ENCODE measurements at regions not wholly inside any gene's neighbourhood (a gene's known extent, or its start where the extent isn't known, plus 50 kb on each side); places are given as distances from the start of the nearest gene placed in this dataset.
"Not testable (repeated sequence)": the region's sequence is repeated elsewhere in the genome, so short reads cannot be mapped to it uniquely, and the experiment has no call there.

DNA sequence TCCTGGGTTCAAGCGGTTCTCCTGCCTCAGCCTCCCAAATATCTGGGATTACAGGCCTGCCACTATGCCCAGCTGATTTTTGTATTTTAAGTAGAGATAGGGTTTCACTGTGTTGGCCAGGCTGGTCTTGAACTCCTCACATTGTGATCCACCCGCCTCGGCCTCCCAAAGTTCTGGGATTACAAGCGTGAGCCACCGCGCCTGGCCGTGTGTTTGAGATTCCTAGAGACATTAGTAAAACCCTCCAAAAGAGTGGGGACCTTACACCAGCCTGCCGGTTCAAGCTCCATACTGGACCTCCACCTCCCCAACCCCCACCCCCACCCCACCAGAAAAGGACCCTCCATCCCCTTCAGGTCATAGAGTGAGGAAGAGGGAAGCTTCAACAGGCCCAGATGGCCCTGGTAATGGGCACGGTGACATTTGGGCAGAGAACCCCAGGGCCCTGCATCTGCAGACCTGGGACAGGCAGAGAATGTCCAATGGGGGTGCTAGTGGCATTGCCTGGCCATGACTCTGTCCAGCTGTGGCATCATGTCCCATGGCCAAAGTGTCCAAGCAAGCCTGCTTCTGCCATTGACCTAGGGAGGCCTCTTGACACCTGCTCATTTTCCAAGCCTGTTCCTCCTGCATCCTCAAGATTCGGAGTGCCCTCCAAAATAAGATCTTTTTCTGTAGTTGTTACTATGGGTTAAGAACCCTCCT is 108.9 kb upstream of the KLF13 start:
- DNase-seq (ENCODE audit: low read depth in 1 of 2, low spot score in 1 of 2), result no peak

- DNase-seq (ENCODE audit: low read depth in 1 of 2, low spot score in 1 of 2), result no peak
These were observed 107.4 kb upstream of the KLF13 start for GRCh38 chr15:31219221-31219620.

GRCh38 chr15:31221936-31222515 is 104.6 kb upstream of the KLF13 start:
- no peak for DNase-seq (ENCODE audit: low read depth in 1 of 2, low spot score in 1 of 2)

- no peak for DNase-seq (ENCODE audit: low read depth in 1 of 2, low spot score in 1 of 2)
These were observed 103.8 kb upstream of the KLF13 start for GRCh38 chr15:31222773-31223341.

GRCh38 chr15:31223478-31224350 is 102.9 kb upstream of the KLF13 start:
- no peak for DNase-seq (ENCODE audit: low read depth in 1 of 2, low spot score in 1 of 2)

DNA sequence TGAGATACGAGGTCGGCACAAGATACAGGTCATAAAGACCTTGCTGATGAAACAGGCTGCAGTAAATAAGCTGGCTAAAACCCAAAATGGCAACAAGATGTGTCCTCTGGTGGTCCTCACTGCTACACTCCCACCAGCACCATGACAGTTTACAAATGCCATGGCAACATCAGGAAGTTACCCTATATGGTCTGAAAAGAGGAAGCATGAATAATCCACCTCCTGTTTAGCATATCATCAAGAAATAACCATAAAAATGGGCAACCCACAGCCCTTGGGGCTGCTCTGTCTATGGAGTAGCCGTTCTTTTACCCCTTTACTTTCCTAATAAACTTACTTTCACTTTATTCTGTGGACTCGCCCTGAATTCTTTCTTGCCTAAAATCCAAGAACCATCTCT is 102.0 kb upstream of the KLF13 start:
- DNase-seq (ENCODE audit: low read depth in 1 of 2, low spot score in 1 of 2), result not testable (repeated sequence)

DNA sequence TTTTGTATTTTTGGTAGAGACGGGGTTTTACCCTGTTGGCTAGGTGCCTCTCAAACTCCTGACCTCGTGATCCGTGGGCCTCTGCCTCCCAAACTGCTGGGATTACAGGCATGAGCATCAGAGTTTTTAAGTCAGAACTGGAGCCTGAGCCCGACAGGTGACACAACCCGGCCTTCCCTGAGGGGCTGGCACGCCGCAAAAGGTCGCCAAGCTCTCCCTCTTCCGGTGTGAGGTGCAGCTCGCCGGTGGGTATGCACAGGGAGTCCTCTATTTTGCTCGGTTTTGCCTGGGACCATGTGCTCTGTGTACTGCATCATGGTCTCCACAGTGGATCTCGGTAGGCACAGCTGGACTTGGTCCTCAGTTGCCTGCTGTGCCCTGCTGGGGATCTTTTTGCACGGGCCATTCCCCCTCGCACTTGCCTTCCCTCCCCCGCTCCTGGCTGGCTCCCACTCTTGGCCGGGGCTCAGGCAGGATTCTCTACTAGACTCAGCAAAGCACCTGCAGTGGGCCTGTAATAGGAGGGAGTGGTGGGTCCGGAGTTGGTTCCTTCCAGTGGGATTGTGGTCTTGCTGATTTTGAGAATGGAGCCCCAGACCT is 101.2 kb upstream of the KLF13 start:
- DNase-seq (ENCODE audit: low read depth in 1 of 2, low spot score in 1 of 2), result no peak

DNA sequence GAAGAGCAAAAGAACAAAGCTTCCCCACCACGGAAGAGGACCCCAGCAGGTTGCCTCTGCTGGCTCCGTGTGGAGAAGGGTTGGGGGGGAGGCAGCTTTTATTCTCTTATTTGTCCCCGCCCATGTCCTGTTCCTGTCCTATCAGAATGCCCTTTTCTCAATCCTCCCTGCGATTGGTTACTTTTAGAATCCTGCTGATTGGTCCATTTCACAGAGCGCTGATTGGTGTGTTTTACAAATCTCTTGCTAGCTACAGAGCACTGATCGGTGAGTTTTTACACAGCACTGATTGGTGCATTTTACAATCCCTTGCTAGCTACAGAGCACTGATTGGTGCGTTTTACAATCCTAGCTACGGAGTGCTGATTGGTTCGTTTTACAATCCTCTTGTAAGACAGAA is 100.6 kb upstream of the KLF13 start:
- no peak for DNase-seq (ENCODE audit: low read depth in 1 of 2, low spot score in 1 of 2)

DNA sequence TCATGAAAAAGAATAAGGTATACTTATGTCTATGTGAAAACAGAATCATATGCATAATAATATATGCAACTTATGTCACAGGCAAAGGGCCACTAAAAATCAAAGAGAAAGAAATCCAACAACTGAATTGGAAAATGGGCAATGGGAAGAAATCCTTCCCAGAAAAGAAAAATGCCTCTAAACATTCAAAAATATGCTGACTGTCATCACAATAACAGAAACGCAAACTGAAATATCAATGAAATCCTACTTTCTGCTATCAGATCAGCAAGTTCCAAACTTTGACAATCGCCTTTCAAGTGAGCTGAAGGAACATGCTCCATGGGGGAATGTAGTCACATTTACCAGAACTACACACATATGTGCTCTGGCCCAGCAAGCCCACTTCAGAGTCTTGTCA is 99.4 kb upstream of the KLF13 start:
- DNase-seq (ENCODE audit: low read depth in 1 of 2, low spot score in 1 of 2), result no peak

DNA sequence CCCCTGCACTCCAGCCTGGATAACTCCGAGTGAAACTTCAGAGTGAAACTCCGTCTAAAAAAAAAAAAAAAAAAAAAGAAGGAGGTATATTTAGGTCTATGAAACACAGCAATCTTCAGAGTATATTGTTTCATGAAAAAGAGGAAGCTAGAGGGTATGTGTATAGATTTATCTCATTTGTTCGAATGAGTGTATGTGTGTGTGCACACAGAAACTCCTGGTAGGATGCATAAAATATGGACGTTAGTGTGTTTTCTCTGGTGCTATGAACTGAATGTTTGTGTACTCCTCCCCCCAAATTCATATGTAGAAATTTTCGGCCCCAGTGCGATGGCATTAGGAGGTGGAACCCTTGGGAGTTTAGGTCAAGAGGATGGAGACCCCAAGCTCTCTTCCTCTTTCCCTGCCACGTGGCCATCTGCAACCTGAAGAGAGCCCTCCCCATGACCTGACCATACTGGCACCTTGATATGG is 98.6 kb upstream of the KLF13 start:
- DNase-seq (ENCODE audit: low read depth in 1 of 2, low spot score in 1 of 2), result no peak

- DNase-seq (ENCODE audit: low read depth in 1 of 2, low spot score in 1 of 2), result no peak
These were observed 97.4 kb upstream of the KLF13 start for GRCh38 chr15:31228980-31229826.

GRCh38 chr15:31230630-31231485 is 95.8 kb upstream of the KLF13 start:
- DNase-seq (ENCODE audit: low read depth in 1 of 2, low spot score in 1 of 2), result no peak

DNA sequence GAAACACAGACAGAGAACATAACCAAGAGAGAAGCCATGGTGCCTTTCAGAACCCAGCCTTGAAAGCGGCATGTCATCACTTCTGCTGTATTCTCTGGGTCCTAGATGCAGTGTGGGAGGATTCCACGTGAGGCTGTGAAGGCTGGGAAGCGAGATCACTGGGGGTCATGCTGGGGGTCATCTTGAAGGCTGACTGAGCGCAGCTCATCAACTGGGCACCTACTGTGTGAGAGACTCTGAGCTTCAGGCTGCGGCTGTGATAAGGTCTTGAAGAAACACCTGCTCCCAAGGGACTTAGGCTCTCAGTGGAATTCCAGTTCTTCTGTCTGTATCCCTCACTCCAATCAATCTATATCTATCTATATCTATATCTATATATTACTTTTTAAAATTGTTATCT is 91.8 kb upstream of the KLF13 start:
- DNase-seq (ENCODE audit: low read depth in 1 of 2, low spot score in 1 of 2), result no peak

DNA sequence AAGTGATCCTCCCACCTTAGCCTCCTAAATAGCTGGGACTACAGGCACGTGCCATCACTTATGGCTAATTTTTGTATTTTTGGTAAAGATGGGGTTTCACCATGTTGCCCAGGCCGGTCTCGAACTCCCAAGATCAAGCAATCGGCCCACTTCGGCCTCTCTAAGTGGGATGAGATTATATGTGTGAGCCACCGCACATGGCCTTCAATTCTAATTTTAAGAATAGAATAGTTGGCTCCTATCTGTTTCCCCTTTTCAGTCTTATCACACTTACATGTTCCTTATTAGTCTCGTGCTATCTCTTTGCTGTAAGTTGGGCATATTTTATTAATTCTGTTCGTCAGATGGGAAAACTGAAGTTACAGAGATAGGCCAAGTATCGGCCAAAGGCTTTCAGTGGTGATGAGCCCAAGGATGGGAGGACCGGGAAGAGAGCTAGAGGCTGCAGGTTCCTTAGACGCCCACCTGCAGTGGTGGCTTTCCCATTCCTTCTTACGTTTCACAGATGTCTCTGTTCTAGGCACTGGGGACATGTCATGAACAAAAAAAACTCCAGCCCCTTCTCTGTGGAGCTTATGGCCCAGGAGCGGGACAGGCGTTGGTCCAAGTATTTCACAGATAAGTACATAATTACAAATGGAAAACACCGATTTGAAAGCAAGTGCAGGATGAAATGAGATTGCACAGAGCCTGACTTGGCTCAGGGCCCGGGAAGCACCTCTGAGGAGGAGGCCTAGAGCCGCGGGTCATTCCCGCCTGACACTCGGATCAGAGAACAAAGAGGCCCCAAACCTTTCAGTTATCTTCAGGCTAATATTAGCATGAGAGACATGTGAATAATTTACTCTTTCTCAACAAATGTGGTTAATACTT is 91.1 kb upstream of the KLF13 start:
- no peak for DNase-seq (ENCODE audit: low read depth in 1 of 2, low spot score in 1 of 2)

DNA sequence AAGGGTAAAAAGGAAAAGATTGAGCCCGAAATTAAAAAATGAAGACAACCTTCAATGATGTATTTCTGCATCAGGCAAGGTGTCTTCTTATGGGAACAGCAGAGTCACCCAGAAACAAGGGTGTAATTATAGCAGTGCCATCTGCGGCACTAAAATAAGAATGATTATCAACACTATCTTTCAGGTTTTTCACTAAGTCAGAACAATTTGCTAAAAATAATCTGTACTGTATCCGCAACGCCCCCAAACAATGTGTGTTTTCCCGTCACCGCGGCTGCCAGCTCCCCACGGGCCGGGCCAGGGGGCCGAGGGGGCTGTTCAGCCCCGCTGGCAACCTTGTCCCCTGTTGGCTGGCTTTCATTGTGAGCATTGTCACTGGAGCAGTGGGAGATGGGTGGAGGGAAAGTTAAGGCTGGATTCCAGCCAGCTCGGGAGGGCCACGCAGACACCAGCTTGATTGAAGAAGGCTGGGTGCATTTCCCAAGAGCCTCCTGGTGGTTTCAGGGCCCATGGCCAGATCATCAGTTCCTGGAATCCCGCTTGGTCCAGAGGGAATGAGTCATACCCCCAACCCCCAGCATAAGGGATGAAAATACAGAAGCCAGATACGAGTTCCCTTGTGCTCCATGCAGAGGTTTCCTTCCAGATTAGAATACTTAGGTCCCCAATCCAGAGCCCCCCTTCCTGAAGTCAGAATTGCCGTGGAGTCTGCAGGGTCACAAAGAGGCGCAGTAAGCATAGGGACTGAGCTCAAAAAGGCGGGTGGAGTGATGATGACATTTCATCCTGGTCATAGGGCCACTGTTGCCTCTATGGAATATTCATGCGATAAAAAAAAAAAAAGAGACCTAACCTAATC is 90.2 kb upstream of the KLF13 start:
- no peak for DNase-seq (ENCODE audit: low read depth in 1 of 2, low spot score in 1 of 2)

GRCh38 chr15:31237043-31237324 is 89.7 kb upstream of the KLF13 start:
- no peak for DNase-seq (ENCODE audit: low read depth in 1 of 2, low spot score in 1 of 2)

DNA sequence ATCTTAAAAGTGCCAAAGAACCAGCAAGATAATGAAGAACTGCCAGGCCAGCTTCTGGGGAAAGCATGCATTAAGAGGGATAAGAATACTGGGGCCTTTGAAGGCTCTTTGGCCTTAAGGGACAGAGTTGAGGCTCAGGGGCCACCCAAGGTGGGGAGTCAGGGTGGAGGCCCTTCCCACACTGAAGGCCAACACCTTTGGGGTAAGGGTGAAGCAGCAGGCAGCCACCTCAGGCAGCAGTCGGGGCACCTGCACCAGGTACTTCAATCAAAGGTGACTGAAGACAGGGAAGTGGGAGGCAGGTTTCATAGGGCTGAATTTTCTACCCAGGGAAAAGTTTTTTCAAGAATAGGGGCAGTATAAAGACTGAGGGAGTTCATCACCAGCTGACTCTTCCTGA is 87.7 kb upstream of the KLF13 start:
- DNase-seq (ENCODE audit: low read depth in 1 of 2, low spot score in 1 of 2), result no peak

DNA sequence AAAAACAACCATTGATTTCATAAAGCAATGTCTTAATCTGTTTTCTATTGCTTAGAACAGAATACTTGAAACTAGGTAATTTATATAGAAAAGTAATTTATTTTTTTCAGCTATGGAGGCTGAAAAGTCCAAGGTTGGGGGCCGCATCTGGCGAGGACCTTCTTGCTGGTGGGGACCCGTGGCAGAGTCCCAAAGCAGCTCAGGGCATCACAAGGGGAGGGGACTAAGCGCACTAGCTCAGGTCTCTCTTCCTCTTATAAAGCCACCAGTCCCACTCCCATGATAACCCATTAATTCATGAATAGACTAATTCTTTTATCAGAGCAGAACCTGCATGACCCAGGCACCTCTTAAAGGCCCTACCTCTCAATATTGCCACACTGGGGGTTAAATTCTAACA is 87.2 kb upstream of the KLF13 start:
- DNase-seq (ENCODE audit: low read depth in 1 of 2, low spot score in 1 of 2), result no peak

Measured in activated T-helper 1 cell treated with anti-CD3 and anti-CD28 coated beads, Interleukin-2, amount 50 U/mL, for 16 hours (primary cell).